ENCODE measurements at regions not wholly inside any gene's neighbourhood (a gene's known extent, or its start where the extent isn't known, plus 50 kb on each side); places are given as distances from the start of the nearest gene placed in this dataset.

DNA sequence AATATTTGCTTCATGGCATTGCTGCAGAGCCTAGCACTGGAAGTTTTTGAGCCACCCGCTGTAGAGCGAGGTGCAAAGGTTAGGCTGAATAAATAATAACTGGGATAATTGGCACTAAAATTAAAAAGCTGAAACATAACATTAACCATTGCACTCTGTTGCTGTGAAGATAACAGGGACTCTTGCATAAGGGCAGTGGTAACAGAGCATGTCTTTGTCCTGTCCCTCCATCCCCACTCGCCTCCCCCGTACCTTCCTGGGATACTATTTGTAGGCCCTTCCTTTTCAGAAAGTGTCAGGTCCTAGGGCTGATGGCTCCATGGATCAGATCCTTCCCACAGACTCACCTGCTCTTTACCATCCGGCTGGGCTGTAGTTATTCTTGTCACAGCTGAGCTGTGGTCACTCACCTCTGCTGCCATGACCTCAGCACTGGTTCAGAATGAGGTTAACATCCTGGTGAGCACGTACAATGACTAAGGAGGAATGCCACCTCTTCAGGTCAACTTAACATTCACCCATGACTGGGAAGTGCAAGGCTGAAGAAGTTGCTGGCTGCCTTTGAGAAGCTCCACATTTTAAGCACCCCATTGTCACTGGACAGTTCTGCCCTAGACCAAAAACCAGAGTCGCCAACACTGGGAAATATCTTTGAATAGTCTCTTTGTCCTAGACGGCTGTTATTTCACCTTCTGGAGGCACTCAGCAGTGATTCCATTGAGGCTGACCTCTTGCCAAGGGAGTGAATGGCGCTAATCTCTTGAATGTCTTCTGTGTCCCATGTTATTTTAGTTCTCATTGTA lies 103.2 kb upstream of the KIRREL3 start:
- TF ChIP-seq, protein P1, sequence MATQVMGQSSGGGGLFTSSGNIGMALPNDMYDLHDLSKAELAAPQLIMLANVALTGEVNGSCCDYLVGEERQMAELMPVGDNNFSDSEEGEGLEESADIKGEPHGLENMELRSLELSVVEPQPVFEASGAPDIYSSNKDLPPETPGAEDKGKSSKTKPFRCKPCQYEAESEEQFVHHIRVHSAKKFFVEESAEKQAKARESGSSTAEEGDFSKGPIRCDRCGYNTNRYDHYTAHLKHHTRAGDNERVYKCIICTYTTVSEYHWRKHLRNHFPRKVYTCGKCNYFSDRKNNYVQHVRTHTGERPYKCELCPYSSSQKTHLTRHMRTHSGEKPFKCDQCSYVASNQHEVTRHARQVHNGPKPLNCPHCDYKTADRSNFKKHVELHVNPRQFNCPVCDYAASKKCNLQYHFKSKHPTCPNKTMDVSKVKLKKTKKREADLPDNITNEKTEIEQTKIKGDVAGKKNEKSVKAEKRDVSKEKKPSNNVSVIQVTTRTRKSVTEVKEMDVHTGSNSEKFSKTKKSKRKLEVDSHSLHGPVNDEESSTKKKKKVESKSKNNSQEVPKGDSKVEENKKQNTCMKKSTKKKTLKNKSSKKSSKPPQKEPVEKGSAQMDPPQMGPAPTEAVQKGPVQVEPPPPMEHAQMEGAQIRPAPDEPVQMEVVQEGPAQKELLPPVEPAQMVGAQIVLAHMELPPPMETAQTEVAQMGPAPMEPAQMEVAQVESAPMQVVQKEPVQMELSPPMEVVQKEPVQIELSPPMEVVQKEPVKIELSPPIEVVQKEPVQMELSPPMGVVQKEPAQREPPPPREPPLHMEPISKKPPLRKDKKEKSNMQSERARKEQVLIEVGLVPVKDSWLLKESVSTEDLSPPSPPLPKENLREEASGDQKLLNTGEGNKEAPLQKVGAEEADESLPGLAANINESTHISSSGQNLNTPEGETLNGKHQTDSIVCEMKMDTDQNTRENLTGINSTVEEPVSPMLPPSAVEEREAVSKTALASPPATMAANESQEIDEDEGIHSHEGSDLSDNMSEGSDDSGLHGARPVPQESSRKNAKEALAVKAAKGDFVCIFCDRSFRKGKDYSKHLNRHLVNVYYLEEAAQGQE (IDR thresholded peaks at IDR 0.05; ENCODE audit: low read depth, low read length), result no peak
- no peak for TF ChIP-seq EZH2phosphoT487 (IDR thresholded peaks at IDR 0.05; ENCODE audit: borderline replicate concordance, low read depth)
- TF ChIP-seq SMC3 (IDR thresholded peaks at IDR 0.05; ENCODE audit: low read depth, low read length), result no peak
- TF ChIP-seq, protein P2, sequence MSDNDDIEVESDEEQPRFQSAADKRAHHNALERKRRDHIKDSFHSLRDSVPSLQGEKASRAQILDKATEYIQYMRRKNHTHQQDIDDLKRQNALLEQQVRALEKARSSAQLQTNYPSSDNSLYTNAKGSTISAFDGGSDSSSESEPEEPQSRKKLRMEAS (IDR thresholded peaks at IDR 0.05; ENCODE audit: low read depth), result no peak
- no peak for TF ChIP-seq GATA2 (CRISPR knock-in tag; IDR thresholded peaks at IDR 0.05)
- no peak for TF ChIP-seq TAF1 (IDR thresholded peaks at IDR 0.05; ENCODE audit: borderline replicate concordance, low read depth, low read length)
- TF ChIP-seq RAD21 (IDR thresholded peaks at IDR 0.05; ENCODE audit: low read length), result no peak
- no peak for TF ChIP-seq NRF1 (IDR thresholded peaks at IDR 0.05; ENCODE audit: low read depth, low read length)
- TF ChIP-seq, protein P3, sequence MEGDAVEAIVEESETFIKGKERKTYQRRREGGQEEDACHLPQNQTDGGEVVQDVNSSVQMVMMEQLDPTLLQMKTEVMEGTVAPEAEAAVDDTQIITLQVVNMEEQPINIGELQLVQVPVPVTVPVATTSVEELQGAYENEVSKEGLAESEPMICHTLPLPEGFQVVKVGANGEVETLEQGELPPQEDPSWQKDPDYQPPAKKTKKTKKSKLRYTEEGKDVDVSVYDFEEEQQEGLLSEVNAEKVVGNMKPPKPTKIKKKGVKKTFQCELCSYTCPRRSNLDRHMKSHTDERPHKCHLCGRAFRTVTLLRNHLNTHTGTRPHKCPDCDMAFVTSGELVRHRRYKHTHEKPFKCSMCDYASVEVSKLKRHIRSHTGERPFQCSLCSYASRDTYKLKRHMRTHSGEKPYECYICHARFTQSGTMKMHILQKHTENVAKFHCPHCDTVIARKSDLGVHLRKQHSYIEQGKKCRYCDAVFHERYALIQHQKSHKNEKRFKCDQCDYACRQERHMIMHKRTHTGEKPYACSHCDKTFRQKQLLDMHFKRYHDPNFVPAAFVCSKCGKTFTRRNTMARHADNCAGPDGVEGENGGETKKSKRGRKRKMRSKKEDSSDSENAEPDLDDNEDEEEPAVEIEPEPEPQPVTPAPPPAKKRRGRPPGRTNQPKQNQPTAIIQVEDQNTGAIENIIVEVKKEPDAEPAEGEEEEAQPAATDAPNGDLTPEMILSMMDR (IDR thresholded peaks at IDR 0.05), result no peak
- TF ChIP-seq RXRA (IDR thresholded peaks at IDR 0.05; ENCODE audit: borderline replicate concordance, low read depth), result no peak

All from SK-N-SH (cell line).